ENCODE measurements at regions not wholly inside any gene's neighbourhood (a gene's known extent, or its start where the extent isn't known, plus 50 kb on each side); places are given as distances from the start of the nearest gene placed in this dataset.

DNA sequence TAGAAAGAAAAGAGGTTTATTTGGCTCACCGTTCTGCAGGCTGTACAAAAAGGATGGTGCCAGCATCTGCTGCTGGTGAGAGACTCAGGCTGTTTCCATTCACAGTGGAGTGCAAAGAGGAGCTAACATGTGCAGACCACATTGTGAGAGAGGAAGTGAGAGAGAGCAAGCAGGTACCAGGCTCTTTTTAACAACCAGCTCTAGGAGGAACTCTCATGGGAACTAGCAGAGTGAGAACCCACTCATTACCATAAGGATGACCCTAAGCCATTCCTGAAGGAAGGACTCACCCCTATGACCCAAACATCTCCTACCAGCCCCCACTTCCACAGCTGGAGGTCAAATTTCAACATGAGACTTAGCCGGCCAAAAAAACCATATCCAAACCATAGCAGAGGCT lies 158.6 kb upstream of the ADGRL3 start:
- POLR2A ChIA-PET (ENCODE audit: partially characterized antibody) = no interaction called here
- no peak overlapping the region for H3K4me2 ChIP-seq (ENCODE audit: insufficient read depth in 1 of 2, low read depth in 2 of 2, low read length in 2 of 2)
- no peak overlapping the region for H3K18ac ChIP-seq (ENCODE audit: extremely low read depth, low read length)
- CTCF ChIA-PET (ENCODE audit: partially characterized antibody) = interaction anchor here (0.6 kb wide), 1 partner anchor 77 kb away, joined by 3 read pairs; no protein-coding TSS in a partner anchor
- H4K5ac ChIP-seq (ENCODE audit: insufficient read length, low read depth, low read length) = no peak overlapping the region
- no peak overlapping the region for H4K8ac ChIP-seq (ENCODE audit: extremely low read depth, insufficient read depth, low read length)
- no peaks in the 10 kb centered on the region for H3K27me3 ChIP-seq (replicated peaks in 1 of 4; ENCODE audit: control insufficient read depth in 3 of 4, extremely low read depth in 1 of 4, insufficient read depth in 3 of 4, low read length in 3 of 4)
- H3K79me2 ChIP-seq (ENCODE audit: control insufficient read depth in 1 of 2, insufficient read depth in 2 of 2, low read length in 2 of 2) = no peaks in the 10 kb centered on the region
- H3K9ac ChIP-seq (replicated peaks in 1 of 4; ENCODE audit: extremely low read depth in 1 of 4, low read depth in 3 of 4, low read length in 3 of 4) = no peak overlapping the region
- H3K14ac ChIP-seq (ENCODE audit: insufficient read length) = no peak overlapping the region
- no peaks in the 10 kb centered on the region for H3K9me3 ChIP-seq (ENCODE audit: insufficient read depth in 2 of 2, low read depth in 1 of 2, low read length in 1 of 2)
- no peak overlapping the region for H2BK5ac ChIP-seq (ENCODE audit: low read depth, low read length)
- H3K56ac ChIP-seq (replicated peaks; ENCODE audit: insufficient read length, low read depth, low read length) = no peak overlapping the region
- H4K91ac ChIP-seq (replicated peaks; ENCODE audit: insufficient read length, low read length) = no peak overlapping the region
- no peaks in the 10 kb centered on the region for H3K36me3 ChIP-seq (ENCODE audit: control insufficient read depth in 2 of 4, insufficient read depth in 4 of 4, low read length in 3 of 4)
- H4K20me1 ChIP-seq (replicated peaks in 1 of 2; ENCODE audit: control insufficient read depth in 1 of 2, insufficient read depth in 2 of 2, low read length in 2 of 2) = no peaks in the 10 kb centered on the region
- no peak overlapping the region for H3K4me3 ChIP-seq (ENCODE audit: extremely low read depth in 1 of 4, insufficient read depth in 2 of 4, low read depth in 3 of 4, low read length in 4 of 4)
- H3K23me2 ChIP-seq (ENCODE audit: low read depth, low read length) = no peaks in the 10 kb centered on the region
- H3K4me1 ChIP-seq (replicated peaks in 1 of 4; ENCODE audit: control insufficient read depth in 3 of 4, insufficient read depth in 4 of 4, low read length in 3 of 4) = peaks cover 0 to 4% (median 0%) of the 10 kb centered on the region in 4 experiments; a peak in 1 of 7 replicates
- DNase-seq (ENCODE audit: low read depth in 1 of 2, low spot score in 2 of 2) (no peak), FAIRE-seq (no peak)
- no peak overlapping the region for H2BK15ac ChIP-seq (ENCODE audit: low read length)
- no peak overlapping the region for H2BK120ac ChIP-seq (replicated peaks; ENCODE audit: low read depth, low read length)
- WGBS, 2 experiments (ENCODE audit: extremely low coverage in 1 of 2, insufficient coverage in 1 of 2, insufficient read length in 1 of 2, insufficient replicate concordance in 2 of 2, low coverage in 1 of 2, low lambda C conversion rate in 2 of 2, missing lambda C conversion rate in 1 of 2) = 81% methylated on average over 2 of the region's 2 CpGs; no CpG with 5 or more reads in 1 of the 2 experiments
- no peak overlapping the region for H2BK12ac ChIP-seq (ENCODE audit: low read depth, low read length)
- H3K4ac ChIP-seq (replicated peaks; ENCODE audit: insufficient read length, low read depth, low read length) = no peak overlapping the region
- TF ChIP-seq RFX5 (IDR thresholded peaks at IDR 0.05; ENCODE audit: borderline replicate concordance, low read depth, low read length) (no peak), SUZ12 (IDR thresholded peaks at IDR 0.05; ENCODE audit: low read length) (no peak)
- TF ChIP-seq, protein P1, sequence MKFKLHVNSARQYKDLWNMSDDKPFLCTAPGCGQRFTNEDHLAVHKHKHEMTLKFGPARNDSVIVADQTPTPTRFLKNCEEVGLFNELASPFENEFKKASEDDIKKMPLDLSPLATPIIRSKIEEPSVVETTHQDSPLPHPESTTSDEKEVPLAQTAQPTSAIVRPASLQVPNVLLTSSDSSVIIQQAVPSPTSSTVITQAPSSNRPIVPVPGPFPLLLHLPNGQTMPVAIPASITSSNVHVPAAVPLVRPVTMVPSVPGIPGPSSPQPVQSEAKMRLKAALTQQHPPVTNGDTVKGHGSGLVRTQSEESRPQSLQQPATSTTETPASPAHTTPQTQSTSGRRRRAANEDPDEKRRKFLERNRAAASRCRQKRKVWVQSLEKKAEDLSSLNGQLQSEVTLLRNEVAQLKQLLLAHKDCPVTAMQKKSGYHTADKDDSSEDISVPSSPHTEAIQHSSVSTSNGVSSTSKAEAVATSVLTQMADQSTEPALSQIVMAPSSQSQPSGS (IDR thresholded peaks at IDR 0.05; ENCODE audit: low read length) = no peak
- no peaks in the 10 kb centered on the region for H3K79me1 ChIP-seq (ENCODE audit: low read depth, low read length)
- H2BK20ac ChIP-seq (ENCODE audit: low read length) = no peak overlapping the region
- no peak overlapping the region for H3K27ac ChIP-seq (ENCODE audit: low read depth, low read length)
- no peak overlapping the region for H2AFZ ChIP-seq (ENCODE audit: low read length)
- H2AK5ac ChIP-seq (ENCODE audit: low read depth, low read length) = no peak overlapping the region
- H3K23ac ChIP-seq (ENCODE audit: insufficient read length) = no peak overlapping the region
